Fibroblast of lung (primary cell): ENCODE measurements at regions not wholly inside any gene's neighbourhood (a gene's known extent, or its start where the extent isn't known, plus 50 kb on each side); places are given as distances from the start of the nearest gene placed in this dataset.

Experiments
- CTCF ChIP-seq, 2 donors: IDR thresholded peaks in 1 of 2; conservative IDR thresholded peaks in 1 of 2; 1 replicate in 1 of 2; 2 replicates in 1 of 2; pipeline ENCODE4 v1.5.1; 2011 to 2012; ENCODE audit warnings: low read length in 2 of 2, control low read depth in 1 of 2, inconsistent platforms in 1 of 2, low read depth in 1 of 2, mild to moderate bottlenecking in 1 of 2
- EZH2 ChIP-seq: IDR thresholded peaks from 2 replicates; pipeline ENCODE4 v1.5.1; 2012; ENCODE audit warnings: low read length, control low read depth, mild to moderate bottlenecking; ENCODE audit errors: missing control alignments

DNA sequence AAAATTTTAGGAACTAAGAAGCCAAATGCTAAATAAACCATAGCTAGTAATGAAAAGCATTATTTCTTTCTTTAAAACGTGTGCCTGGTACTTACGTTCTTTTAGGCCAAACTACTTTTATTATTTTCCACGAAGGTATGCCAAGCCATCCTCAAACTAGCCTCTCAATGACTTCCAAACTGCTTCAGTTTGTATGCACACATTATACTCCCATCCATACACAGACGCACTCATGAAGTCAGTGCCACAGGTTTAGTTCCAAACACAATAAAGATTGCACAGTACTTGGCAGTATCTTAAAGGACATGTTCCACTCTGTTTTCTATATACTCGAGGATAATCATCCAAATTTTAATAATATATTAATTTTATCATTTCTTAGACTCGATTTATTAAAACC lies 609.2 kb upstream of the ZNF385D start:
- TF ChIP-seq CTCF (conservative IDR thresholded peaks at IDR 0.05 in 1 of 2, IDR thresholded peaks at IDR 0.05 in 1 of 2; ENCODE audit: low read depth in 1 of 2, low read length in 2 of 2) = no peak
- no peak for TF ChIP-seq EZH2
